GM12878 (cell line): ENCODE measurements at regions not wholly inside any gene's neighbourhood (a gene's known extent, or its start where the extent isn't known, plus 50 kb on each side); places are given as distances from the start of the nearest gene placed in this dataset.

Experiments
- CTCF ChIP-seq, 3 experiments: IDR thresholded peaks in 2 of 3; conservative IDR thresholded peaks in 1 of 3; 2 replicates each; pipeline ENCODE4 v1.5.1; 2011; ENCODE audit warnings: low read depth in 3 of 3, low read length in 3 of 3, mild to moderate bottlenecking in 3 of 3, control low read depth in 2 of 3, moderate library complexity in 2 of 3, inconsistent platforms in 1 of 3, mixed read lengths in 1 of 3; ENCODE audit not compliant: control insufficient read depth in 2 of 3, insufficient read depth in 1 of 3; ENCODE audit errors: extremely low read depth in 1 of 3
- NFYA ChIP-seq: IDR thresholded peaks from 2 replicates; pipeline ENCODE4 v1.6.1; 2011; ENCODE audit warnings: low read depth, mild to moderate bottlenecking, low read length, improper control_type of control experiment, borderline replicate concordance
- SIN3A ChIP-seq: IDR thresholded peaks from 2 replicates; pipeline ENCODE4 v1.6.1; 2012; ENCODE audit warnings: low read depth, low read length, improper control_type of control experiment
- SP1 ChIP-seq: IDR thresholded peaks from one replicate; pipeline ENCODE4 v1.6.1; 2011; ENCODE audit warnings: low read depth, low read length

DNA sequence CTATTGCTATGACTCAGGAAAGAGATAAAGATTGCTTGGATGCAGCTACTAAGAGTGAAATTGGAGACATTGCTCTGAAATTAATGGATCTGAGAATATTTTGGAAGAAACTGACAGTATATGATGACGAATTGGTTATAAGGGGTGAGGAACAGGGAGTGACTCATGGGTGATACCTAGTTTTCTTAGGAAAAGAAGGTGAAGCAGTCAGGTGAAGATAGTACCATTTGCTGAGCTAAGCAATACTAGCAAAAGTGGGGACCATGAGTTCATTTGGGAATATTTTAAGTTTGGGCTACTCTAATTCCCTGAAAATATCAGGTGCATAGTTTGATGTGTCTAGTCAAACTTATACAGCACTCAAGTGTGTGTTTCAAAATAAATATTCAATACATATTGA is 260.1 kb upstream of the NFIA start:
- TF ChIP-seq NFYA (no peak), CTCF (IDR thresholded peaks at IDR 0.05 in 2 of 3, conservative IDR thresholded peaks at IDR 0.05 in 1 of 3; ENCODE audit: control insufficient read depth in 2 of 3, extremely low read depth in 1 of 3, insufficient read depth in 1 of 3, low read depth in 3 of 3, low read length in 3 of 3) (no peak), SP1 (no peak), SIN3A (no peak)
